ENCODE measurements at regions not wholly inside any gene's neighbourhood (a gene's known extent, or its start where the extent isn't known, plus 50 kb on each side); places are given as distances from the start of the nearest gene placed in this dataset.
"Not testable (repeated sequence)": the region's sequence is repeated elsewhere in the genome, so short reads cannot be mapped to it uniquely, and the experiment has no call there.

DNA sequence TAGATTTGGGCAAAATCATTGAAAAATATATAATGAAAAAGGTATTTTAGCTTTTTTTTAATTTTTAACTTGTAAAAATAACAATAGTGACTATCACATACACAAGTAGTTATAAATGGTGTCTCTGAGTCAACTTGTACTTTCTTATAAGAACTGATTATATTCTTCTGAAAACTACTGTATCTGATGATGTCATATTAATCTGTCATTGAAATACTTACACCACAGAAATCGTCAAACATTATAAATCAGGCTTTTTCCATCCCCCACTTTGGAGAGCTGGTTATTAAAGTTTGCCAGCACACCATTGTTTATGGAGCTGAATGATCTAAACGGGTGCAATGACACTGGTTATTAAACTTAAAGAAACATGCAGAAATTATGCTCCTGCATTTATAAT lies 1259.6 kb upstream of the CNTN5 start:
- DNase-seq (ENCODE audit: low spot score): no peak

DNA sequence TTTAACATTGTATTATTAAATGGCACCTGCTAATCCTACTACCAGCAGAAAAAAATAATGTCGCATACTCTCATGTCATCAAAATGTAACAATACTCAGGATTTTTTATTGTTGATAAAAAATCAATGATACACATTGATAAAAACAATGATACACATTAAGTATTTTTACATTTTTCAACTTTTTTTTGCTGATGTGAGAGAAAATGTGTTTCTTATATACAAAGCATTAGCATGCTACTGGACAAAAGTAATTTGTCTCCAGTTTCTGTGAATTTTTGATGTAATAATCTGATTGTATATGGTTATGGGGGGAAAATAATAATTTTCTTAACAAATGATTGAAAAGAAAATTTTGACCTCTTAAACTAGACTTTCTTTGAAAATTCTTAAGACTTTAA lies 1256.6 kb upstream of the CNTN5 start:
- DNase-seq (ENCODE audit: low spot score): no peak

DNA sequence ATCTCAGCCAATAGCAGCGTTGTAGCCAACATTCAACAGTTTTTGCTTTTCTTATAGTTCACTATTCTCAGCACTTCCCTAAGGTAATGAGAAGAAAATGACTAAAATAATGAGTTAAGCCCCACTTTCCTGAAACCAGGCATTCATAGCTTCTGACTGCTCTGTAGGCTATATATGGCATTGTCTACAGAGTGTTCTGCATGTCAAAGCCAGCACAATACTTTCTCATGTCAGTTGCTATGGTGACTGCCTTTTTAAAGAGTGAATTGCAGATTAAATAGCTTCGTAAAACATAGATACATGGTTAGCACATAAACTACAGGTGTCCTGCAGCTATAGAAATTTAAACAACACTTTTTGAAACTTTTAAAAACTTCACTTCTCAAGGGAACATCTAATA lies 1256.1 kb upstream of the CNTN5 start:
- no peak for DNase-seq (ENCODE audit: low spot score)

DNA sequence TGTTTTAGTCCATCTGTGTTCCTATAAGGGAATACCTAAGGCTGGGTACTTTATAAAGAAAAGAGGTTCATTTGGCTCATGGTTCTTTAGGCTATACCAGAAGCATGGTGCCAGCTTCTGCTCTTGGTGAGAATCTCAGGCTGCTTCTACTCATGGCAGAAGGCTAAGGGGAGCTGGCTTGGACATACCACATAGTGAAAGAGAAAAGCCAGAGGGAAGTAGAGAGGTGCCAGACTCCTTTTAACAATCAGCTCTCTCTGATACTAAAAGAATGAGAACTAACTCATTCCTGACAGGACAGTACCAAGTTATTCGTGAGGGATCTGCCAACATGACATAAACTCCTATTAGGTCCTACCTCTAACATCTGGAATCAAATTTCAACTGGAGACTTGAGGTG lies 1250.2 kb upstream of the CNTN5 start:
- DNase-seq (ENCODE audit: low spot score): no peak

DNA sequence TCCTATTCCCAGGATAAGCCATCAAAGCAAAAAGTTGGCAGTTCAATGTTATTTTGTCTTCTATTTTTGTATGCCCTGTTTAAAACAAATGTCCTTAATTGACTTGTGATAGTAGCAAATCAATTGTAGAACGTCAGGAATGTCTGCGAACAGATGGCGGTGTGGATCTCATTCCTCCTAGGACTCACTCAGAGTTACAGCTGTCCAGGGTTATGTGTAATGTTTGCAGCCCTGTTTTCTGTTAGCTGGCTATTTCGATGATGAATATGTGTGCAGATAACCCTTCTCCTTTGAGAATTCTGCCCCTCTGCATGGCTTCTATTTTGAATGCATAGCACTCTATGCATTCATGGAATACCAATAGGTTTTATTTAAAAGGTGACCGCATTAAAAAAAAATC lies 1248.0 kb upstream of the CNTN5 start:
- DNase-seq (ENCODE audit: low spot score): no peak

DNA sequence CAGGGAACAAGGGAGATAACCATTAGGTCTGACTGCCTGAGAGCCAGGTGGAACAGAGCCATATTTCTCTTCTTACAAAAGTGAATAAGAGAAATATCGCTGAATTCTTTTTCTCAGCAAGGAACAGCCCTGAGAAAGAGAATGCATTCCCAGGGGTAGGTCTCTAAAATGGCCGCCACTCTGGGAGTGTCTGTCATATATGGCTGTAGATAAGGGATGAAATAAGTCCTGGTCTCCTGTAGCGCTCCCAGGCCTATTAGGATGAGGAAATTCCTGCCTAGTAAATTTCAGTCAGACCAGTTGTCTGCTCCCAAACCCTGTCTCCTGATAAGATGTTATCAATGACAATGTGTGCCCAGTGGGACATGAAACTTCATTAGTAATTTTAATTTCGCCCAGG lies 1236.4 kb upstream of the CNTN5 start:
- DNase-seq (ENCODE audit: low spot score): not testable (repeated sequence)

DNA sequence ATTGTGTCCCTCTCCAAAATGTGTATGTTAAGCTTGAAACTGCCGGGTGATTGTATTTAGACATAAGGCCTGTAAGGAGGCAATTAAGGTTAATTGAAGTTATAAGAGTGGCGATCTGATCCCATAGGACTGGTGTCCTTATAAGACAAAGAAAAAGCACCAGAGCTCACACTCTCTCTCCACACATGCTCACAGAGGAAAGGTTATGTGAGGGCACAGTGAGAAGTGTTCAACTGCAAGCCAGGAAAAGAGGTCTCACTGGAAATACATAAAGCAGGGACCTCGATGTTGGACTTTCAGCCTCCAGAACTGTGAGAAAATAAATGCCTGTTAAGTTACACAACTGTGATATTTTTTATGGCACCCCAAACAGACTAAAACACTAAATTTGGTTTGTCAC lies 1233.8 kb upstream of the CNTN5 start:
- DNase-seq (ENCODE audit: low spot score): no peak

DNA sequence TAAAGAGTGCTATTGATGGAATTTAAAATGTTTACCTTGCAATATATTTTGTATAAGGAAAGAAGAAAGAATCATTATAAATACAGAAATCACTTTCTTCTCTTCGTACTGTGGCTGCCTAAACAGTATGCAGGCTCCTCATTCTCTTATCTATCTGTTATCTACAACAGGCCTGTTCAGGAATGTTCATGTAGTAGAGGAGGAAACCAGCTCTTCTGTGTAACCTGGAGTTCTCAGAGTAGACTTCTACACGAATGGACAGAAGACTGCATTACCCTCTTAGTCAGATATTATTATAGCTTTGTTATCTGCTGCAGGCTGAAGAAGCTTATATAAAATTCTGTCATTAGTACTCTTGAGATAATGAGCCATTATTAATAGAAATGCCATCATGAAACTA lies 1225.9 kb upstream of the CNTN5 start:
- DNase-seq (ENCODE audit: low spot score): no peak

DNA sequence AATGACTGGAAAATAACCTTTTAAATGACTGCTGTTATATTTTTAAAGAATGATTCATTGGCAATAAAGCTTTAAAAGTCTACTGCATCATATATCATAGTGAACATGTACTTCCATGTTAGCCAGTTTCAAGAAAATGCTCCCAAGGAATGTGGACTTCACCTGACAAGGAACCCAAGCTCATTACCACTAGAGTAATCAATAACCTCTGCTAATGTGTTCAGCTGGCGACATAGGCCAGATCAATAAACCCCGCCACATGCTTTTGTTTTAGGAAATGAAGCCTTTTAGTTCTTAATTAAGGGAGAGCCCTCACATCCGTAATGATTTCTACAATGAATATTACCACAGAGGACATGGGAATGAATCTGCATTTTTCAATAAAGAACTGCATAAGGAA lies 1219.9 kb upstream of the CNTN5 start:
- DNase-seq (ENCODE audit: low spot score): no peak

DNA sequence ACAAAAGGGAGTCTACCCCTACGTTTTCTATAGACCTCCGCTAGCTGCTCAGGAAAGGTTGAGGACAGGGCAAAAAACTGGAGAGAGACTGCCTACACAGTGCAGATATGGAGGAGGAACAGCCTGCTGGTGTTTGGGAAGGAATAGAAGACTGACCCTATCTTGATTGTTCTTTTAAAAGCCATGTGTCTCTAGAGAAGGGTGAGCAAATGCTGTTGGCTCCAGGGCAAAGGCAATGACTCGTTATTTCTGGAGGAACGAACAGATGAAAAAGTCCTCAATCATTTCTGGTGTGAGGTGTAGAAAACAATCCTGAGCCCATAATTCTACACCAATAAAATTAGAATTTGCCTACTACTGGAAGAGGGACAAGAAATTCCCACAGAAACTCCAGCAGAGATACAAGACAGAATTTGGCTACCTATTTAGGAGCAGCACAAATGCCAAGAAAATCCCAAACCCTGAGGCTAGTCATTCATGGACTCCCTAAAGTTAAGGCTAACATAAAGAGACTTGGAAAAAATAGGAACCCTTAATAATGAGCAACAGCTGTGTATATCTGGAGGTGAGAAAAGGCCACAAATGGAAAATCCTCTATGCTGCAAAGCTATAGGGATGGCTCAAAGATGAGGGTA lies 1206.3 kb upstream of the CNTN5 start:
- no peak for DNase-seq (ENCODE audit: low spot score)

DNA sequence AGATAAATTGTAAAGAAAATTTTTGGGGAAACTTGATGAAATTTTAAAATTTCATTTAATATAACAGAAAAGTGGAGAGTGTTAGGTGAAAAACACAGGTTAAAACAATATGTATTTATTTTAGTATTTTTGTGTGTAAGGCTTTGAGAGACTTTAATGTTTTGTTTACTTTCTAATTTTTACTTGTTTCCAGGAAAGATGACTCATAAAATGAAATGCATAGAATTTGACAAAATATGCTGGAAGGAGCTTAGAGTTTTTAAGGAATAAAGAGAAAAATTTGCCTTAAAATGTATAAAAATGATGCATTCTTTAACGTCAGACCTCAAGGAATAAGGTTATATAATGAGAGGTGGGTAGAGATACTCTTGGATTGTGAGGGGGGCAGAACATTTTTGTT lies 1205.1 kb upstream of the CNTN5 start:
- DNase-seq (ENCODE audit: low spot score): no peak

DNA sequence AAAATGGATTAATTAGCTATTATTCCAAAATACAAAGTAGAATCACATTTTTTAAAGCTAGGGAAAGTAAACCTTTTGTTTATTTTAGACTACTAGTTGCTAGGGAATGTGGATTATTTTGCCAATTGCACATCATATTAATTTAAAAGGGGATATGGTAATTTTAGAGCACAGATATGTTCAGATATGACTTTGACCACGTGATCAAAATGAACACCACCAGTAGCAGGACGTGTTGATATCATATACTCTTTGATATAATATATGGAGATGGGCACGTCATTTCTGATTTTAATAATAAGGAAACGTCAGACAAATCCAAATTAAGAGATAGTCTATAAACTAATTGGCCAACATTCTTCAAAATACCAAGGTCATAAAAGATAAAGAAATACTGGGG lies 1188.3 kb upstream of the CNTN5 start:
- no peak for DNase-seq (ENCODE audit: low spot score)

DNA sequence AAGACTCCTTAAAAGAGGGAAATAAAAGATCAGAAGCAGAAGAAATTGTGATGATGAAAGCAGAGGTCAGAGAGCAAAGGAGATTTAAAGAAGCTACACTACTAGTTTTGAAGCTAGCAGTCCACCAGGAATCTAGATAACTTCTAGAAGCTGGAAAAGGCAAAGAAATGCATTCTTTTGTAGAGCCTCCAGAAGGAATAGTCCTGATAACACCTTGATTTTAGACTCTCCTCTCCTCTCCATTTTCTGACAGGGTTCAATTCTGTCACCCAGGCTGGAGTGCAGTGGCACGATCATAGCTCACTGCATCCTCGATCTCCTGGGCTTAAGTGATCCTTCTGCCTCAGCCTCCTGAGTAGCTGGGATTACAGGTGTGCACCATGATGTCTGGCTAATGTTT lies 1187.3 kb upstream of the CNTN5 start:
- no peak for DNase-seq (ENCODE audit: low spot score)

DNA sequence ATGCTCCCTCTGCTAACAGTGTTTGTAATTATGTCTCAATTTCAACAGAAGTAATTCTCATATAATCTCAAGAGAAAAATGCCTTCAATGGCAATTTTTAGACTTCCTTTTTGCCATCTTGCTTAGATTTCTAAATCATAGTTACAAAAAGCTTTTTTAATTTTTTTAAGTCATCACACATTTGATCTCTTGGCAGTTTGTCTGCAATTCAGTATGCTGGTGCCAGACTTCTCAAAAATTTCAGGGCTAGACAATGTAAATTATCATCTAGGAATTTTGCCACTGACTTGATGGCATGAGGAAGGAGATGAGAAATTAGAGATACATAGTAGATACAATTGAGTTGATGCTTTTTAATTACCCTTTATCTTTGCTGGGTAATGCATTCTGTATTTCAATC lies 1176.7 kb upstream of the CNTN5 start:
- no peak for DNase-seq (ENCODE audit: low spot score)

DNA sequence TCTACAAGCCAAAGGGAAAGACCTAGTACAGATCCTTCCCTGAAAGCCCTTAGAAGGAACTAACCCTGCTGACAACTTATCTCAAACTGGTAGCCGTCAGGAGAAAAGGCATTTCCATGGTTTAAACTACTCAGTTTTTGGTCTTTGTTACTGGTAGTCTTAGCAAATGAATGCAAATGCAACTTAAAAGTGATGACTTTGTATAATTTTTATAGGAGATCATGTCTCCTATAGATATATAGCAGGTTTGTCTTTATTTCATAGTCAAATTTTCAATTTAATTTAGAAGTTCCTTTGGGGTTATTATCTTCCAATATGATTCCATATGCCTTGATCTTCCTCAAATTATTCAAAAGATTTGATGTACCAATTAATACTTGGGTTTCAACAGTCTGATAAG lies 1173.0 kb upstream of the CNTN5 start:
- DNase-seq (ENCODE audit: low spot score): no peak

DNA sequence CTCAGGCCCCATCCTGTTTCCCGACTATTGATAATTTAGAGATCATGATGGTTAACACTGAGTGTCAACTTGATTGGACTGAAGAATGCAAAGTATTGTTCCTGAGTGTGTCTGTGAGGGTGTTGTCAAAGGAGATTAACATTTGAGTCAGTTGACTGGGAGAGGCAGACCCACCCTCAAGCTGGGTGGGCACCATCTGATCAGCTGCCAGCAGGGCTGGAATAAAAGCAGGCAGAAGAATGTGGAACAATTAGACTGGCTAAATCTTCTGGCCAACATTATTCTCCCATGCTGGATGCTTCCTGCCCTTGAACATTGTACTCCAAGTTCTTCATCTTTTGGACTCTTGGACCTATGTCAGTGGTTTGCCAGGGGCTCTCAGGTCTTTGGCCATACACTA lies 1170.0 kb upstream of the CNTN5 start:
- no peak for DNase-seq (ENCODE audit: low spot score)

DNA sequence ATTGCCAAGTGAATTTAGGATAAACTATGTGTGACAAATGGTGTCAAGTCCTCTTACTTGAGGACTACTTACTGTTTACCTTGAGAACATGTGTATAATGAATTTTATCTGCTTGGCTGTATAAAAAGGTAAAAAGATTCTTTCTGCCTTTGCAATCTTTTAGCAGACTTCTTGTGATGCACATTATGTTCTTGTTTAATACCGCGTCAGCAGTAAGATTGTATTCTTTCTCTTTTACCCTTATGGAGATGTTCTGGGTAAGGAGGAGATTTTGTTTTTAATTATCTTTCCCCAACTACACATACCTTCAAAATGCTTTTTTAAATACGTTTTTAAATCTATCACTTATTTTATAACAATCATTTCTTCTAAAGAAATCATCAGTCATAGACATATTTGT lies 1166.4 kb upstream of the CNTN5 start:
- no peak for DNase-seq (ENCODE audit: low spot score)

DNA sequence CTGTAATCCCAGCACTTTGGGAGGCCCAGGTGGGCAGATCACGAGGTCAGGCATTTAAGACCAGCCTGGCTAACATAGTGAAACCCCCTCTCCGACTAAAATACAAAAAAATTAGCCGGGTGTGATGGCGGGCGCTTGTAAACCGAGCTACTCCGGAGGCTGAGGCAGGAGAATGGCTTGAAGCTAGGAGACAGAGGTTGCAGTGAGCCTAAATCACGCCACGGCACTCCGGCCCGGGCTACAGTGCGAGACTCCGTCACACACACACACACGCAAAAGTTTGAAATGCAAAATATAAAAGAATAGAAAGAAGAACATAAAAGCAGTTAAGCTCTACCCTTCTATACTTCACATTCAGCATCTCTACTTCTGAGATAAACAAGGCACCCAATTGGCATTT lies 1165.9 kb upstream of the CNTN5 start:
- DNase-seq (ENCODE audit: low spot score): no peak

DNA sequence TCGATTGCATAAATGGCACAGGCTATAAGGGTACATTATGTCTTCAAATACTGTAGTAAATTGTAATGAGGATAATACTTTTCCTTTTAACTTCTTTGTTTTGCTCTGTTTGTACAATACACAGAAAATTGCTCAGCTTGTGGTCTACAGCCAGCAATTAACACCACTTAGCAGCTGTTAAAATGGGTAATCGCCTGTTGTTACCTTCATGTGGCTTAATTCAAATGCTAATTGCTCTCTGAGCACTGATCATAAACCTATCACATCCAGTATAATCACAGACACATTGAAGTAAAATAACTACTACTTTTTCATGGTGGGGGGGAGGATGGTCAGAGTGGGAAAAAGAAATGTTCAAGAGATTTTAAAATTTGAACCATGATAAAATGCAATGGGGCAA lies 1164.1 kb upstream of the CNTN5 start:
- DNase-seq (ENCODE audit: low spot score): no peak

DNA sequence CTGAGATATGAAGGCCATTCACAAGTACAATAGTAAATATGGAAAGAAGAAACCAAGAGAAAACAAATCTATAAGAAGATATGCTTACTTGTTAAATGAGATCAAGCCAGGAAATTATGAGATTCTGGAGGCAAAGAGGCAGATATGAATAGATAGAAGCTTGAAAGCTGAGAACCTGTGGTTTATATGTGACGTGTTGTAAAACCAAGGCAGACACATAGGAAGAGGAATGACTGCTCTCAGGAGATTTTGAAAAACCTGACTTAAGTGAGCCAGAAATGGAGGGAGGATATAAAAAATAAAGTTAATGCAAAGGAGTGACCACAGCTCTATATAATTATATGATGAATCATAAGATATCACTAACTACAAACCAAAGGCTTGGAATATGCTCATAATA lies 1160.5 kb upstream of the CNTN5 start:
- no peak for DNase-seq (ENCODE audit: low spot score)

DNA sequence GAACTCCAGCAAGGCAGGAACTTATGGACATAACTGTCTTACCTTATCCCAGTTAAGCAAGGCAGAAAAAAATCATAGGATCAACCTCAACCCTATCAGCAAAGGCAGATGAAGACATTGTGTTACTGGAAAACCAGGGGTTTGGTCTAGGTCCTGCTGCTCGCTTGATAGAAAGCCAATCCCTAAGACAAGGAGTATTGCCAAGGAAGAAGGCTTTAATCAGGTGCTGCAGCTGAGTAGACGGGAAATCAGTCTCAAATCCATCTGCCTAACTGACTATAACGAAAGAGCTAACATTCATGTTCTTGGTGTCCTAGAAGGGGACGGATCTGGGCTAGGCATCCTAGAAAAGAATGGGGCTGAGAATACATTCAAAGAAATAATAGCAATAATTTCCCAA lies 1158.7 kb upstream of the CNTN5 start:
- DNase-seq (ENCODE audit: low spot score): no peak

DNA sequence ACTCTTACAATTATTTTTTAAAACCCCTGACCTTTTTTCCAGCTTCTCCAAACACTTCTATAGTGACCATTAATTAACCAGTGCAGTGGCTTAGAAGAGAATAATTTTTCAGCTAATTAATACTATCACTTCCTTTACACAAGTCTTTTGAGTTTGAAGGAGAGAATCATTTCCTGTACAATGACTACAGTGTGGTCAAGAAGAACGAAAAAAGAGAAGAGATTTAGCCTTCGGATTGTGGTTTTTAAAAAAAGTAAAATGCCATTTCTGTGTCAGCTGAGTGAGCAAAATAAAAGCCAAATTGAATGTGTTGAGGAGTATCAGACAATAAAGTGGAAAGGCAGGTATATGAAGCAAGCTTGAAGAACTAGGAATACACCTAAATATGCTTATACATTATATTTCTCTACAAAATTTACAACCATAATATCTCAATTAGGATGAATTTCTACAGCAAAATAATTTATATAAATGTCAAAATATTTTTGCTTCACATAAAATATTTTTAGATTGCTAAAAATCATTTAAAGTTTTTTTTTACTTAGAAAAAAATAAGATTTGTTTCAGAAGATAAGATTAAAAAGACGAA lies 1155.2 kb upstream of the CNTN5 start:
- DNase-seq (ENCODE audit: low spot score): no peak

DNA sequence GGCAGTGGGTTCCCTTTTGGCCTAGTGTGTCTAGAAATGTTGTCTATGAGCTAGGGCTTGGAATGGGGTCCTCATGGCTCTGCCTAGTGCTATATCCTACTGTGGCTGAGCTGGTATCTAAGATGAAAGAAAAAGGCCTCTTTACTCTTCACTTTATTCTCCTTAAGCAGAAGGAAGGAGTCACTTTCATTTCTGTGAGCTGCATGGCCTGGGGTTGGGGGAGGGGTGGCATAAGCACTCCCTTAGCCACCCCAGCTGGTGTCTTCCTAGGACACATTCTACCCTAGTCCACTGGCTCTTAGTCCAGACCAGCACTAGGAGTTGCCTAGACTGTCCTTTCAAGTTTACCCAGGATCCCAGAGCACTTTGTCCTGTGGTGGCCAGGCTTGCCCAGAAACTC lies 1148.9 kb upstream of the CNTN5 start:
- no peak for DNase-seq (ENCODE audit: low spot score)

DNA sequence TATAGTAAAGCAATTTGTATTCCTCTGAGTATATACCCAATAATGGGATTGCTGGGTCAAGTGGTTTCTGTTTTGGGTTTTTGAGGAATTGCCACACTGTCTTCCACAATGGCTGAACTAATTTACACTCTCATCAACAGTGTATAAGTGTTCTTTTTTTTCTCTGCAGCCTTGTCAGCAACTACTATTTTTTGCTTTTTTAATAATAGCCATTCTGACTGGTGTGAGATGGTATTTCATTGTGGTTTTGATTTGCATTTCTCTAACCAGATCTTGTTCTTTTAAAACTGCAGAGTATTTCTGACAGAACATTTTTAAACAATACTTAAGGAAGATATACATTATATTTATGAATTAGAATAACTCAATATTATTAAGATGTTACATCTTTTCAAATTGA lies 1140.5 kb upstream of the CNTN5 start:
- no peak for DNase-seq (ENCODE audit: low spot score)

DNA sequence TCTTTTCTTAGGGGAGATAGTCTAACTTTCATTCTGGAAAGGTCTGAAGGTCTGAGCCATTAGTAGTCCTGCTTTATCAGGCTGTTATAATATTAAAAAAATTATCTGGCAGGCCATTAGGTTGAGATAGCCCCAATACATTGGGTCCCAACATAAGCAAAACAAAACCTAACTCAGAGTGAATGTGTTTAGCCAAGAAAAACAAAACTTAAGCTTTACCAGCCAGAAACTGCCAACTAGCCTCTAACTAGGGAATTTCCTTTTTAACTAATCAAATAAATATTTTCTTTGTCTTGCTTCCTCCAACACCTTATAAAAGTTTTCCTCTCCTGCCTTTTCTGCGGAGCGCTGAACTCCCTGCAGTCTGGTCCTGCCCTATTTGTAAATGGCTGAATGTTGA lies 1137.7 kb upstream of the CNTN5 start:
- DNase-seq (ENCODE audit: low spot score): no peak
